IMR-90 (cell line): ENCODE measurements at regions not wholly inside any gene's neighbourhood (a gene's known extent, or its start where the extent isn't known, plus 50 kb on each side); places are given as distances from the start of the nearest gene placed in this dataset.

ENCODE experiments used
- ATAC-seq: fragments of 200-7000 bp; cut with Tn5 transposase; 2 replicates; pipeline ENCODE4 v1.9.1; 2020; ENCODE audit warnings: low read depth, mild to moderate bottlenecking, moderate library complexity
- BruUV-seq: library from RNA; stranded (reverse); fragments of 400-500 nt; replicated peaks from 2 replicates; lab custom pipeline; 2021; lab: Mats Ljungman, UMichigan
- CTCF ChIA-PET: fragments of 300-600 bp; formaldehyde crosslinking; extraction: SDS; loops from one replicate; lab custom pipeline; 2021; ENCODE audit warnings: antibody characterized with exemption; lab: Yijun Ruan, JAX
- POLR2A ChIA-PET: fragments of 300-600 bp; sonication (Branson Sonifier 250); formaldehyde crosslinking; loops from one replicate; lab custom pipeline; 2022; ENCODE audit warnings: antibody characterized with exemption; ENCODE audit not compliant: unreplicated experiment; lab: Charles Lee
- DNase-seq: peaks from one replicate; pipeline ENCODE4 v3.0.0; 2013
- H2AFZ ChIP-seq: replicated peaks from 2 replicates; pipeline ENCODE3; 2013; ENCODE audit warnings: low read length, mild to moderate bottlenecking; ENCODE audit not compliant: poor library complexity
- H2AK5ac ChIP-seq: 2 replicates; pipeline ENCODE4 v1.6.1; 2013; ENCODE audit warnings: low read depth, low read length, inconsistent platforms
- H2AK9ac ChIP-seq: replicated peaks from 2 replicates; pipeline ENCODE3; 2013; ENCODE audit warnings: mild to moderate bottlenecking, low read depth, low read length, moderate library complexity; ENCODE audit not compliant: poor library complexity
- H2BK120ac ChIP-seq: 2 replicates; pipeline ENCODE4 v1.6.1; 2013; ENCODE audit warnings: low read depth, low read length, inconsistent platforms
- H2BK15ac ChIP-seq: 3 replicates; pipeline ENCODE4 v1.6.1; 2013; ENCODE audit warnings: low read depth, low read length, inconsistent platforms
- H2BK20ac ChIP-seq: 2 replicates; pipeline ENCODE4 v1.6.1; 2013; ENCODE audit warnings: low read depth, mild to moderate bottlenecking, inconsistent platforms, low read length, moderate library complexity
- H2BK5ac ChIP-seq: 2 replicates; pipeline ENCODE4 v1.6.1; 2013; ENCODE audit warnings: mild to moderate bottlenecking, low read depth, low read length, inconsistent platforms; ENCODE audit not compliant: poor library complexity, severe bottlenecking
- H3K14ac ChIP-seq: replicated peaks from 2 replicates; pipeline ENCODE4 v1.6.1; 2013; ENCODE audit warnings: low read depth, low read length, inconsistent platforms
- H3K18ac ChIP-seq: 2 replicates; pipeline ENCODE4 v1.6.1; 2013; ENCODE audit warnings: low read depth, low read length, control low read depth
- H3K23ac ChIP-seq: 2 replicates; pipeline ENCODE4 v1.6.1; 2013; ENCODE audit warnings: low read depth, low read length, inconsistent platforms
- H3K27ac ChIP-seq: 2 replicates; pipeline ENCODE4 v1.5.1; 2013; ENCODE audit warnings: mild to moderate bottlenecking, control low read depth, low read length; ENCODE audit not compliant: insufficient read depth
- H3K27me3 ChIP-seq: 2 replicates; pipeline ENCODE4 v1.6.1; 2013; ENCODE audit warnings: low read length; ENCODE audit not compliant: control insufficient read depth, insufficient read depth
- H3K36me3 ChIP-seq: 2 replicates; pipeline ENCODE4 v1.6.1; 2013; ENCODE audit warnings: low read length, mixed read lengths; ENCODE audit not compliant: control insufficient read depth, insufficient read depth
- H3K4ac ChIP-seq: 2 replicates; pipeline ENCODE4 v1.6.1; 2013; ENCODE audit warnings: low read depth, low read length, inconsistent platforms
- H3K4me1 ChIP-seq: 2 replicates; pipeline ENCODE4 v1.6.1; 2013; ENCODE audit warnings: low read length, mixed read lengths; ENCODE audit not compliant: control insufficient read depth, insufficient read depth
- H3K4me2 ChIP-seq: 2 replicates; pipeline ENCODE4 v1.6.1; 2013; ENCODE audit warnings: low read depth, mild to moderate bottlenecking, control low read depth, low read length, moderate library complexity
- H3K4me3 ChIP-seq: 2 replicates; pipeline ENCODE4 v1.5.1; 2013; ENCODE audit warnings: low read depth, mild to moderate bottlenecking, control low read depth, low read length, moderate library complexity; ENCODE audit not compliant: insufficient read depth
- H3K56ac ChIP-seq: 2 replicates; pipeline ENCODE4 v1.6.1; 2013; ENCODE audit warnings: low read length, inconsistent platforms; ENCODE audit not compliant: insufficient read depth; ENCODE audit errors: extremely low read depth
- H3K79me1 ChIP-seq, 2 experiments: 2 replicates each; pipeline ENCODE4 v1.6.1; 2013; ENCODE audit warnings: low read length in 2 of 2, inconsistent platforms in 1 of 2, low read depth in 1 of 2
- H3K9ac ChIP-seq: 2 replicates; pipeline ENCODE4 v1.6.1; 2013; ENCODE audit warnings: low read depth, low read length, control low read depth
- H3K9me1 ChIP-seq: 2 replicates; pipeline ENCODE4 v1.6.1; 2013; ENCODE audit warnings: low read length, inconsistent platforms; ENCODE audit not compliant: insufficient read depth
- H3K9me3 ChIP-seq: 2 replicates; pipeline ENCODE4 v1.6.1; 2013; ENCODE audit warnings: low read length; ENCODE audit not compliant: control insufficient read depth, insufficient read depth
- H4K20me1 ChIP-seq: 2 replicates; pipeline ENCODE4 v1.6.1; 2013; ENCODE audit warnings: low read length, inconsistent platforms; ENCODE audit not compliant: insufficient read depth
- H4K5ac ChIP-seq: 2 replicates; pipeline ENCODE4 v1.6.1; 2013; ENCODE audit warnings: mild to moderate bottlenecking, low read depth, low read length, control low read depth
- H4K8ac ChIP-seq, 2 experiments: 2 replicates each; pipeline ENCODE4 v1.6.1; 2013; ENCODE audit warnings: low read depth in 2 of 2, low read length in 2 of 2, control low read depth in 1 of 2, inconsistent platforms in 1 of 2
- H4K91ac ChIP-seq: 2 replicates; pipeline ENCODE4 v1.6.1; 2013; ENCODE audit warnings: low read depth, low read length, inconsistent platforms; ENCODE audit not compliant: insufficient read depth
- BHLHE40 ChIP-seq: fragments of 150-350 bp; IDR thresholded peaks from 2 replicates; pipeline ENCODE4 v1.6.1; 2016; ENCODE audit warnings: mild to moderate bottlenecking, low read depth, low read length
- CEBPB ChIP-seq: IDR thresholded peaks from 2 replicates; pipeline ENCODE4 v1.6.1; 2012; ENCODE audit warnings: low read depth, low read length, improper control_type of control experiment
- CHD1 ChIP-seq: IDR thresholded peaks from 2 replicates; pipeline ENCODE4 v1.6.1; 2012; ENCODE audit warnings: low read depth, low read length, improper control_type of control experiment
- FOS ChIP-seq: fragments of 150-350 bp; IDR thresholded peaks from 2 replicates; pipeline ENCODE4 v1.6.1; 2016; ENCODE audit warnings: low read depth, low read length
- MAFK ChIP-seq: IDR thresholded peaks from 2 replicates; pipeline ENCODE4 v1.6.1; 2012; ENCODE audit warnings: low read depth, low read length, improper control_type of control experiment
- MAZ ChIP-seq: IDR thresholded peaks from 2 replicates; pipeline ENCODE4 v1.6.1; 2012; ENCODE audit warnings: low read depth, mild to moderate bottlenecking, low read length, improper control_type of control experiment, moderate library complexity, borderline replicate concordance
- MXI1 ChIP-seq: IDR thresholded peaks from 2 replicates; pipeline ENCODE4 v1.6.1; 2012; ENCODE audit warnings: low read depth, mild to moderate bottlenecking, low read length, moderate library complexity, borderline replicate concordance
- NFE2L2 ChIP-seq: fragments of 150-350 bp; IDR thresholded peaks from 2 replicates; pipeline ENCODE4 v1.6.1; 2016; ENCODE audit warnings: low read depth, mild to moderate bottlenecking, low read length
- POLR2A ChIP-seq: IDR thresholded peaks from 2 replicates; pipeline ENCODE4 v1.6.1; 2012; ENCODE audit warnings: mild to moderate bottlenecking, low read depth, low read length
- RAD21 ChIP-seq: IDR thresholded peaks from 2 replicates; pipeline ENCODE4 v1.6.1; 2012; ENCODE audit warnings: low read length, improper control_type of control experiment
- RCOR1 ChIP-seq: IDR thresholded peaks from 2 replicates; pipeline ENCODE4 v1.6.1; 2012; ENCODE audit warnings: mild to moderate bottlenecking, low read length, improper control_type of control experiment; ENCODE audit not compliant: insufficient replicate concordance
- RFX5 ChIP-seq: IDR thresholded peaks from 2 replicates; pipeline ENCODE4 v1.8.0; 2012; ENCODE audit warnings: low read depth, mild to moderate bottlenecking, low read length, moderate library complexity
- SMC3 ChIP-seq: fragments of 150-350 bp; IDR thresholded peaks from 2 replicates; pipeline ENCODE4 v1.6.1; 2016; ENCODE audit warnings: low read depth, mild to moderate bottlenecking, antibody characterized with exemption, low read length, moderate library complexity
- WGBS, 2 experiments: methylation state at CpG; one replicate each; pipeline versions ENCODE4 v1.1.5 to v1.1.7; 2013; ENCODE audit warnings: missing lambda C conversion rate in 2 of 2; ENCODE audit not compliant: insufficient read length in 1 of 2; ENCODE audit errors: extremely low coverage in 2 of 2; 5-methylcytosine and 5-hydroxymethylcytosine counted together
- dilution Hi-C: fragments of 300-500 bp; cut with HindIII; formaldehyde crosslinking; loops from one replicate; pipeline ENCODE4 v1.14.3; 2018; ENCODE audit warnings: low sequenced_read_pairs; ENCODE audit not compliant: unreplicated experiment
- in situ Hi-C: fragments of 300-500 bp; cut with MboI; formaldehyde crosslinking; loops from 3 replicates; pipeline ENCODE4 v1.14.3; 2019; ENCODE audit warnings: low sequenced_read_pairs, inconsistent platforms, mixed read lengths
- intact Hi-C: fragments of 100-400 bp; cut with micrococcal nuclease; formaldehyde crosslinking; loops from 2 replicates; pipeline ENCODE4 v1.10.0; 2022
- TF ChIP-seq, protein P1 (sequence below): fragments of 150-350 bp; IDR thresholded peaks from 2 replicates; pipeline ENCODE4 v1.6.1; 2017; ENCODE audit warnings: mild to moderate bottlenecking, antibody characterized with exemption, low read length, low read depth
- TF ChIP-seq, protein P2 (sequence below): fragments of 150-350 bp; IDR thresholded peaks from 2 replicates; pipeline ENCODE4 v1.6.1; 2016; ENCODE audit warnings: low read depth, mild to moderate bottlenecking, low read length, moderate library complexity, borderline replicate concordance
- TF ChIP-seq, protein P3 (sequence below): conservative IDR thresholded peaks from 2 replicates; pipeline ENCODE4 v1.5.1; 2012; ENCODE audit warnings: mild to moderate bottlenecking, low read depth, low read length, improper control_type of control experiment

DNA sequence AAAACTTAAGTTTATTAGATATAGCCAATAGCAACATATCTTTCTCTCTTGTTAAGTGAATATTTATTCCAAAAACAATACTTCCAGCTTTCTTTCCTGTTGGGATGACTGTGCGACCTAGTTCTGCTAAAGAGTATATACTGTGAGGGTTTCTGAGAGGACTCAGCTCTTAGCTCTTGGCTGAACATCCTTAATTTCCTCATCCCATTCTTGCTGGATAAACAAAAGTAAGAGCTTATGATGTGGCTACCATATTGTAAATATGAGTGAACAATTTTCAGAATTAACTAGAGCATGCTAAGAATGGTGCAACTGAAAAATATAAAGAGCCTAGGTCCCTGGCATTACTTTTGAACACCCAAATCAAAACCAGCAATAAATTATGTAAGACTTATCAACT lies 279.5 kb upstream of the GNAI1 start:
- DNase-seq (peak; percentile 67), ATAC-seq (peak; percentile 68)
- no CpG with 5 or more reads among the region's 1 CpG for WGBS, 2 experiments
- H2BK120ac ChIP-seq, result no peak overlapping the region
- no peak overlapping the region for H3K18ac ChIP-seq
- H3K14ac ChIP-seq, result no peak overlapping the region
- ChIA-PET POLR2A (no interaction called here), CTCF (no interaction called here)
- TF ChIP-seq NFE2L2, result no peak
- TF ChIP-seq, protein P1, sequence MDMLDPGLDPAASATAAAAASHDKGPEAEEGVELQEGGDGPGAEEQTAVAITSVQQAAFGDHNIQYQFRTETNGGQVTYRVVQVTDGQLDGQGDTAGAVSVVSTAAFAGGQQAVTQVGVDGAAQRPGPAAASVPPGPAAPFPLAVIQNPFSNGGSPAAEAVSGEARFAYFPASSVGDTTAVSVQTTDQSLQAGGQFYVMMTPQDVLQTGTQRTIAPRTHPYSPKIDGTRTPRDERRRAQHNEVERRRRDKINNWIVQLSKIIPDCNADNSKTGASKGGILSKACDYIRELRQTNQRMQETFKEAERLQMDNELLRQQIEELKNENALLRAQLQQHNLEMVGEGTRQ, result no peak
- TF ChIP-seq POLR2A, result no peak
- TF ChIP-seq RAD21, result no peak
- TF ChIP-seq CEBPB, result no peak
- TF ChIP-seq MAFK, result no peak
- TF ChIP-seq, protein P2, sequence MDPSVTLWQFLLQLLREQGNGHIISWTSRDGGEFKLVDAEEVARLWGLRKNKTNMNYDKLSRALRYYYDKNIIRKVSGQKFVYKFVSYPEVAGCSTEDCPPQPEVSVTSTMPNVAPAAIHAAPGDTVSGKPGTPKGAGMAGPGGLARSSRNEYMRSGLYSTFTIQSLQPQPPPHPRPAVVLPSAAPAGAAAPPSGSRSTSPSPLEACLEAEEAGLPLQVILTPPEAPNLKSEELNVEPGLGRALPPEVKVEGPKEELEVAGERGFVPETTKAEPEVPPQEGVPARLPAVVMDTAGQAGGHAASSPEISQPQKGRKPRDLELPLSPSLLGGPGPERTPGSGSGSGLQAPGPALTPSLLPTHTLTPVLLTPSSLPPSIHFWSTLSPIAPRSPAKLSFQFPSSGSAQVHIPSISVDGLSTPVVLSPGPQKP, result no peak
- TF ChIP-seq FOS, result no peak
- no peak for TF ChIP-seq BHLHE40
- TF ChIP-seq RFX5, result no peak
- no peak for TF ChIP-seq SMC3
- no peak for TF ChIP-seq MAZ
- no peak for TF ChIP-seq CHD1
- TF ChIP-seq, protein P3, sequence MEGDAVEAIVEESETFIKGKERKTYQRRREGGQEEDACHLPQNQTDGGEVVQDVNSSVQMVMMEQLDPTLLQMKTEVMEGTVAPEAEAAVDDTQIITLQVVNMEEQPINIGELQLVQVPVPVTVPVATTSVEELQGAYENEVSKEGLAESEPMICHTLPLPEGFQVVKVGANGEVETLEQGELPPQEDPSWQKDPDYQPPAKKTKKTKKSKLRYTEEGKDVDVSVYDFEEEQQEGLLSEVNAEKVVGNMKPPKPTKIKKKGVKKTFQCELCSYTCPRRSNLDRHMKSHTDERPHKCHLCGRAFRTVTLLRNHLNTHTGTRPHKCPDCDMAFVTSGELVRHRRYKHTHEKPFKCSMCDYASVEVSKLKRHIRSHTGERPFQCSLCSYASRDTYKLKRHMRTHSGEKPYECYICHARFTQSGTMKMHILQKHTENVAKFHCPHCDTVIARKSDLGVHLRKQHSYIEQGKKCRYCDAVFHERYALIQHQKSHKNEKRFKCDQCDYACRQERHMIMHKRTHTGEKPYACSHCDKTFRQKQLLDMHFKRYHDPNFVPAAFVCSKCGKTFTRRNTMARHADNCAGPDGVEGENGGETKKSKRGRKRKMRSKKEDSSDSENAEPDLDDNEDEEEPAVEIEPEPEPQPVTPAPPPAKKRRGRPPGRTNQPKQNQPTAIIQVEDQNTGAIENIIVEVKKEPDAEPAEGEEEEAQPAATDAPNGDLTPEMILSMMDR, result no peak
- no peak for TF ChIP-seq MXI1
- TF ChIP-seq RCOR1, result no peak
- H2BK20ac ChIP-seq, result no peak overlapping the region
- H2AK9ac ChIP-seq, result no peak overlapping the region
- no peaks in the 10 kb centered on the region for H3K27me3 ChIP-seq
- H3K4ac ChIP-seq, result no peak overlapping the region
- H4K20me1 ChIP-seq, result no peaks in the 10 kb centered on the region
- peak overlapping the region; percentile 30 for H2BK5ac ChIP-seq
- no peak overlapping the region for H2AK5ac ChIP-seq
- no peak overlapping the region for H3K56ac ChIP-seq
- no peak overlapping the region; the same call in 1 of the 2 replicates for H3K4me2 ChIP-seq
- no TSS peak for BruUV-seq
- no peak overlapping the region for H4K8ac ChIP-seq
- H3K36me3 ChIP-seq, result no peaks in the 10 kb centered on the region
- H3K27ac ChIP-seq, result no peak overlapping the region
- H3K9ac ChIP-seq, result no peak overlapping the region
- H2BK15ac ChIP-seq, result no peak overlapping the region
- intact Hi-C loops, result no loop called here
- H2AFZ ChIP-seq, result no peak overlapping the region
- H3K4me1 ChIP-seq, result peaks cover 2% of the 10 kb centered on the region; the same call in 1 of the 2 replicates
- H3K4me3 ChIP-seq, result no peak overlapping the region
- H3K23ac ChIP-seq, result no peak overlapping the region
- no peak overlapping the region for H4K91ac ChIP-seq
- in situ Hi-C loops, result no loop called here
- dilution Hi-C loops, result no loop called here
- no peaks in the 10 kb centered on the region for H3K79me1 ChIP-seq
- H4K5ac ChIP-seq, result no peak overlapping the region
- no peaks in the 10 kb centered on the region for H3K9me1 ChIP-seq
- H3K9me3 ChIP-seq, result no peaks in the 10 kb centered on the region
